ENCODE measurements at regions not wholly inside any gene's neighbourhood (a gene's known extent, or its start where the extent isn't known, plus 50 kb on each side); places are given as distances from the start of the nearest gene placed in this dataset.

DNA sequence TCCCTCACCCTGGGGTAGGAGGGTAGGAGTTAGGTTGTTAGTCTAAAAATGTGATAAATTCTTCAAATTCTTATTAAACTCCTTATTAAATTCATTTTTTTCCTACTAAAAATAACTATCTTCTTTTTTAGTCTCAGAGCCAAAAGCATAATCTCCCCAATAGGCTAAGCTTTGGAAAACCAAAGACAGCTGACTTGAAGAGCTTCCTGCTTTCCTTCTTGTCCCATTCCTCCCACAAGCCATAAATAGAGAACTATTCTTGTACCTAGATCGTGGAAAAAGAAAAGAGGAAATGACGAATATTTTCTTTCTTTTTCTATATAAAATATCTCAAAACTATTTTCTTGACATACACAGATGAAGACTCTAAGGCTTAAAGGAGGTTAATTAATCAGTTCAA lies 486.9 kb downstream of the CDH8 start:
- H3K27me3 ChIP-seq (ENCODE audit: insufficient read depth): no peaks in the 10 kb centered on the region
- no peaks in the 10 kb centered on the region for H3K4me1 ChIP-seq (ENCODE audit: insufficient read depth)
- no peaks in the 10 kb centered on the region for H3F3A ChIP-seq (replicated peaks; ENCODE audit: low read depth)
- H4K20me1 ChIP-seq (replicated peaks; ENCODE audit: insufficient read depth): no peaks in the 10 kb centered on the region
- no peak for ATAC-seq
- peaks cover 14% of the 10 kb centered on the region; the same call in 2 of the 3 replicates for H3K4me1 Mint-ChIP-seq
- no peaks in the 10 kb centered on the region for H3K9me3 Mint-ChIP-seq
- no peaks in the 10 kb centered on the region for H3K36me3 Mint-ChIP-seq (ENCODE audit: low read depth)
- no peak overlapping the region for H2AFZ ChIP-seq
- H3K4me3 Mint-ChIP-seq: no peak overlapping the region
- H3K27ac Mint-ChIP-seq: no peak overlapping the region
- H3K9me2 ChIP-seq (ENCODE audit: insufficient read depth): no peaks in the 10 kb centered on the region
- H3K36me3 ChIP-seq (ENCODE audit: insufficient read depth): no peaks in the 10 kb centered on the region
- no peaks in the 10 kb centered on the region for H3K79me2 ChIP-seq (replicated peaks; ENCODE audit: insufficient read depth)
- DNase-seq (ENCODE audit: low spot score): no peak
- no peaks in the 10 kb centered on the region for H3K27me3 Mint-ChIP-seq (ENCODE audit: insufficient read depth, low read depth, poor library complexity)
- H3K4me2 ChIP-seq: no peak overlapping the region
- TF ChIP-seq JUNB (IDR thresholded peaks at IDR 0.05; ENCODE audit: unreplicated experiment) (no peak), CREB1 (CRISPR knock-in tag; IDR thresholded peaks at IDR 0.05; ENCODE audit: low read depth) (no peak), ZNF114 (CRISPR knock-in tag; IDR thresholded peaks at IDR 0.05) (no peak), POLR2AphosphoS5 (IDR thresholded peaks at IDR 0.05; ENCODE audit: low read depth) (no peak), ZNF331 (CRISPR knock-in tag; IDR thresholded peaks at IDR 0.05; ENCODE audit: low read depth) (no peak), EZH2 (IDR thresholded peaks at IDR 0.05; ENCODE audit: low read depth, unreplicated experiment) (no peak), STAT1 (IDR thresholded peaks at IDR 0.05; ENCODE audit: unreplicated experiment) (no peak), EZH2phosphoT487 (IDR thresholded peaks at IDR 0.05; ENCODE audit: unreplicated experiment) (no peak), NANOG (IDR thresholded peaks at IDR 0.05; ENCODE audit: borderline replicate concordance) (no peak)
- TF ChIP-seq, protein P1, sequence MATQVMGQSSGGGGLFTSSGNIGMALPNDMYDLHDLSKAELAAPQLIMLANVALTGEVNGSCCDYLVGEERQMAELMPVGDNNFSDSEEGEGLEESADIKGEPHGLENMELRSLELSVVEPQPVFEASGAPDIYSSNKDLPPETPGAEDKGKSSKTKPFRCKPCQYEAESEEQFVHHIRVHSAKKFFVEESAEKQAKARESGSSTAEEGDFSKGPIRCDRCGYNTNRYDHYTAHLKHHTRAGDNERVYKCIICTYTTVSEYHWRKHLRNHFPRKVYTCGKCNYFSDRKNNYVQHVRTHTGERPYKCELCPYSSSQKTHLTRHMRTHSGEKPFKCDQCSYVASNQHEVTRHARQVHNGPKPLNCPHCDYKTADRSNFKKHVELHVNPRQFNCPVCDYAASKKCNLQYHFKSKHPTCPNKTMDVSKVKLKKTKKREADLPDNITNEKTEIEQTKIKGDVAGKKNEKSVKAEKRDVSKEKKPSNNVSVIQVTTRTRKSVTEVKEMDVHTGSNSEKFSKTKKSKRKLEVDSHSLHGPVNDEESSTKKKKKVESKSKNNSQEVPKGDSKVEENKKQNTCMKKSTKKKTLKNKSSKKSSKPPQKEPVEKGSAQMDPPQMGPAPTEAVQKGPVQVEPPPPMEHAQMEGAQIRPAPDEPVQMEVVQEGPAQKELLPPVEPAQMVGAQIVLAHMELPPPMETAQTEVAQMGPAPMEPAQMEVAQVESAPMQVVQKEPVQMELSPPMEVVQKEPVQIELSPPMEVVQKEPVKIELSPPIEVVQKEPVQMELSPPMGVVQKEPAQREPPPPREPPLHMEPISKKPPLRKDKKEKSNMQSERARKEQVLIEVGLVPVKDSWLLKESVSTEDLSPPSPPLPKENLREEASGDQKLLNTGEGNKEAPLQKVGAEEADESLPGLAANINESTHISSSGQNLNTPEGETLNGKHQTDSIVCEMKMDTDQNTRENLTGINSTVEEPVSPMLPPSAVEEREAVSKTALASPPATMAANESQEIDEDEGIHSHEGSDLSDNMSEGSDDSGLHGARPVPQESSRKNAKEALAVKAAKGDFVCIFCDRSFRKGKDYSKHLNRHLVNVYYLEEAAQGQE (IDR thresholded peaks at IDR 0.05; ENCODE audit: unreplicated experiment): no peak
- TF ChIP-seq, protein P2, sequence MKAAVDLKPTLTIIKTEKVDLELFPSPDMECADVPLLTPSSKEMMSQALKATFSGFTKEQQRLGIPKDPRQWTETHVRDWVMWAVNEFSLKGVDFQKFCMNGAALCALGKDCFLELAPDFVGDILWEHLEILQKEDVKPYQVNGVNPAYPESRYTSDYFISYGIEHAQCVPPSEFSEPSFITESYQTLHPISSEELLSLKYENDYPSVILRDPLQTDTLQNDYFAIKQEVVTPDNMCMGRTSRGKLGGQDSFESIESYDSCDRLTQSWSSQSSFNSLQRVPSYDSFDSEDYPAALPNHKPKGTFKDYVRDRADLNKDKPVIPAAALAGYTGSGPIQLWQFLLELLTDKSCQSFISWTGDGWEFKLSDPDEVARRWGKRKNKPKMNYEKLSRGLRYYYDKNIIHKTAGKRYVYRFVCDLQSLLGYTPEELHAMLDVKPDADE (IDR thresholded peaks at IDR 0.05): no peak
- TF ChIP-seq, protein P3, sequence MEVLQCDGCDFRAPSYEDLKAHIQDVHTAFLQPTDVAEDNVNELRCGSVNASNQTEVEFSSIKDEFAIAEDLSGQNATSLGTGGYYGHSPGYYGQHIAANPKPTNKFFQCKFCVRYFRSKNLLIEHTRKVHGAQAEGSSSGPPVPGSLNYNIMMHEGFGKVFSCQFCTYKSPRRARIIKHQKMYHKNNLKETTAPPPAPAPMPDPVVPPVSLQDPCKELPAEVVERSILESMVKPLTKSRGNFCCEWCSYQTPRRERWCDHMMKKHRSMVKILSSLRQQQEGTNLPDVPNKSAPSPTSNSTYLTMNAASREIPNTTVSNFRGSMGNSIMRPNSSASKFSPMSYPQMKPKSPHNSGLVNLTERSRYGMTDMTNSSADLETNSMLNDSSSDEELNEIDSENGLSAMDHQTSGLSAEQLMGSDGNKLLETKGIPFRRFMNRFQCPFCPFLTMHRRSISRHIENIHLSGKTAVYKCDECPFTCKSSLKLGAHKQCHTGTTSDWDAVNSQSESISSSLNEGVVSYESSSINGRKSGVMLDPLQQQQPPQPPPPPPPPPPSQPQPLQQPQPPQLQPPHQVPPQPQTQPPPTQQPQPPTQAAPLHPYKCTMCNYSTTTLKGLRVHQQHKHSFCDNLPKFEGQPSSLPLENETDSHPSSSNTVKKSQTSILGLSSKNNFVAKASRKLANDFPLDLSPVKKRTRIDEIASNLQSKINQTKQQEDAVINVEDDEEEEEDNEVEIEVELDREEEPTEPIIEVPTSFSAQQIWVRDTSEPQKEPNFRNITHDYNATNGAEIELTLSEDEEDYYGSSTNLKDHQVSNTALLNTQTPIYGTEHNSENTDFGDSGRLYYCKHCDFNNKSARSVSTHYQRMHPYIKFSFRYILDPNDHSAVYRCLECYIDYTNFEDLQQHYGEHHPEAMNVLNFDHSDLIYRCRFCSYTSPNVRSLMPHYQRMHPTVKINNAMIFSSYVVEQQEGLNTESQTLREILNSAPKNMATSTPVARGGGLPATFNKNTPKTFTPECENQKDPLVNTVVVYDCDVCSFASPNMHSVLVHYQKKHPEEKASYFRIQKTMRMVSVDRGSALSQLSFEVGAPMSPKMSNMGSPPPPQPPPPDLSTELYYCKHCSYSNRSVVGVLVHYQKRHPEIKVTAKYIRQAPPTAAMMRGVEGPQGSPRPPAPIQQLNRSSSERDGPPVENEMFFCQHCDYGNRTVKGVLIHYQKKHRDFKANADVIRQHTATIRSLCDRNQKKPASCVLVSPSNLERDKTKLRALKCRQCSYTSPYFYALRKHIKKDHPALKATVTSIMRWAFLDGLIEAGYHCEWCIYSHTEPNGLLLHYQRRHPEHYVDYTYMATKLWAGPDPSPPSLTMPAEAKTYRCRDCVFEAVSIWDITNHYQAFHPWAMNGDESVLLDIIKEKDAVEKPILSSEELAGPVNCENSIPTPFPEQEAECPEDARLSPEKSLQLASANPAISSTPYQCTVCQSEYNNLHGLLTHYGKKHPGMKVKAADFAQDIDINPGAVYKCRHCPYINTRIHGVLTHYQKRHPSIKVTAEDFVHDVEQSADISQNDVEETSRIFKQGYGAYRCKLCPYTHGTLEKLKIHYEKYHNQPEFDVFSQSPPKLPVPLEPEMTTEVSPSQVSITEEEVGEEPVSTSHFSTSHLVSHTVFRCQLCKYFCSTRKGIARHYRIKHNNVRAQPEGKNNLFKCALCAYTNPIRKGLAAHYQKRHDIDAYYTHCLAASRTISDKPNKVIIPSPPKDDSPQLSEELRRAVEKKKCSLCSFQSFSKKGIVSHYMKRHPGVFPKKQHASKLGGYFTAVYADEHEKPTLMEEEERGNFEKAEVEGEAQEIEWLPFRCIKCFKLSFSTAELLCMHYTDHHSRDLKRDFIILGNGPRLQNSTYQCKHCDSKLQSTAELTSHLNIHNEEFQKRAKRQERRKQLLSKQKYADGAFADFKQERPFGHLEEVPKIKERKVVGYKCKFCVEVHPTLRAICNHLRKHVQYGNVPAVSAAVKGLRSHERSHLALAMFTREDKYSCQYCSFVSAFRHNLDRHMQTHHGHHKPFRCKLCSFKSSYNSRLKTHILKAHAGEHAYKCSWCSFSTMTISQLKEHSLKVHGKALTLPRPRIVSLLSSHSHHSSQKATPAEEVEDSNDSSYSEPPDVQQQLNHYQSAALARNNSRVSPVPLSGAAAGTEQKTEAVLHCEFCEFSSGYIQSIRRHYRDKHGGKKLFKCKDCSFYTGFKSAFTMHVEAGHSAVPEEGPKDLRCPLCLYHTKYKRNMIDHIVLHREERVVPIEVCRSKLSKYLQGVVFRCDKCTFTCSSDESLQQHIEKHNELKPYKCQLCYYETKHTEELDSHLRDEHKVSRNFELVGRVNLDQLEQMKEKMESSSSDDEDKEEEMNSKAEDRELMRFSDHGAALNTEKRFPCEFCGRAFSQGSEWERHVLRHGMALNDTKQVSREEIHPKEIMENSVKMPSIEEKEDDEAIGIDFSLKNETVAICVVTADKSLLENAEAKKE (CRISPR knock-in tag; IDR thresholded peaks at IDR 0.05): no peak
- TF ChIP-seq, protein P4, sequence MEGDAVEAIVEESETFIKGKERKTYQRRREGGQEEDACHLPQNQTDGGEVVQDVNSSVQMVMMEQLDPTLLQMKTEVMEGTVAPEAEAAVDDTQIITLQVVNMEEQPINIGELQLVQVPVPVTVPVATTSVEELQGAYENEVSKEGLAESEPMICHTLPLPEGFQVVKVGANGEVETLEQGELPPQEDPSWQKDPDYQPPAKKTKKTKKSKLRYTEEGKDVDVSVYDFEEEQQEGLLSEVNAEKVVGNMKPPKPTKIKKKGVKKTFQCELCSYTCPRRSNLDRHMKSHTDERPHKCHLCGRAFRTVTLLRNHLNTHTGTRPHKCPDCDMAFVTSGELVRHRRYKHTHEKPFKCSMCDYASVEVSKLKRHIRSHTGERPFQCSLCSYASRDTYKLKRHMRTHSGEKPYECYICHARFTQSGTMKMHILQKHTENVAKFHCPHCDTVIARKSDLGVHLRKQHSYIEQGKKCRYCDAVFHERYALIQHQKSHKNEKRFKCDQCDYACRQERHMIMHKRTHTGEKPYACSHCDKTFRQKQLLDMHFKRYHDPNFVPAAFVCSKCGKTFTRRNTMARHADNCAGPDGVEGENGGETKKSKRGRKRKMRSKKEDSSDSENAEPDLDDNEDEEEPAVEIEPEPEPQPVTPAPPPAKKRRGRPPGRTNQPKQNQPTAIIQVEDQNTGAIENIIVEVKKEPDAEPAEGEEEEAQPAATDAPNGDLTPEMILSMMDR (conservative IDR thresholded peaks at IDR 0.05; ENCODE audit: low read depth in 2 of 2): no peak
- H3K27ac ChIP-seq (ENCODE audit: low read depth): no peak overlapping the region
- H3K4me3 ChIP-seq: no peak overlapping the region
